ENCODE measurements at regions not wholly inside any gene's neighbourhood (a gene's known extent, or its start where the extent isn't known, plus 50 kb on each side); places are given as distances from the start of the nearest gene placed in this dataset.

GRCh38 chr14:76307786-76308780, 67.9 kb upstream of the ESRRB start:
- DNase-seq, result no peak

DNA sequence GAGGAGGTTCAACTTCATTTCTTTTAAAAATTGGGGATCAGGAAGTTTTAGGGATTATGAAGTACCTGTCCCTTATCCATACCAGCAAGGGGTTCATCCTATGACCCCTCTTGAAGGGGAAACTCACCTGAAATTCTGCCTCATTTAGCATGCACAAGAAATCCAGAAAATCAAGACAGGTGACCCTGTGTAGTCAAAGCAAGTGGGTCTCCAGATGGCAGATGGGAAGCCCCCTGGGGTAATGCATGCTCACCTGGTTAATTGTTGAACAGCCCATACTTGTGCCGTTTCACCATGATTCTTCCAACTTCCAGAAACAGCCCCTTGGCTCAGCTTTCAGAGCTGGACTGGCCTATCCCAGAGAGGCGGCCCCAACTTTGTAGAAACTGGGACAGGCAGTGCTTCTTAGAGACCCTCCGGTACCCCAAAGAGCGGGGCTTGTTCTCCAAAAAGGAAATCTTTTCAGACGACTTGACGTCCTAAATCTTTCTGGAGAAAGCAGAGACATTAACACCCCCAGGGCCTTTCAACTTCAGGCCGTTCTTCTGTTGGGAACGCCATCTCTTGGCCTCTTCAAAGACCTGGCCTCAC, 66.3 kb upstream of the ESRRB start:
- DNase-seq, result no peak

DNA sequence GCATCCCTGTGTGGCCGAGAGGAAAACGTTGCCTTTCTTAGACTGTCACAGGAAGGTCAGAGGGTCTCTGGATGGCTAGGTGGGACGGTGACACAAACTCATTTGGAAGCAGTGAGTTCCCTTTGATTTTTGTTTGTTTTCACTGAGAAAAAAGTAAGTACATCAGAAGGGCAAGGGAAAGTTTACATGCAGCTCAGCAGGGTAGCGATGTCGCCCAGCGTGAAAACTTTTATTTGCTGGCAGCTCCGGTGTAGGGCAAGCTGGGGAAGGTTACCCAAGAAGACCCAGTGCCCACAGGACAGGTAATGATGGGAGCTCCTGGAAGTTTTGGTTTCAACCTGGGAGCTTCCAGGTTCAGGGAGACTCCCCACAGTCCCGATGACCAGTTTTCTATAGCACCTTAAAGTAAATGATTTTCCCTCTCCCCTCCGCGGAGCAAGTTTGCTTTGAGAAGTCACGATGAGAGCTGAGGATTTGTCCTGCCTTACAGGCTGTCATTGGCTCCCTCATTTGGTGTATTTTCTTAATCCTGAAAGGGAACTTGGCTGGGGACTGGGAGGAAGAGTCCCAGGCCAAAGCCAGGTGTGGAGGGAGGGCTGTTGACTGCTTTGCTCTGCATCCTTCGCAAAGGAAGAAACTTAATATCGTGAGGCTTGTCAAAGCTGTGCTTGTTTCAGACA, 64.7 kb upstream of the ESRRB start:
- DNase-seq, result no peak

DNA sequence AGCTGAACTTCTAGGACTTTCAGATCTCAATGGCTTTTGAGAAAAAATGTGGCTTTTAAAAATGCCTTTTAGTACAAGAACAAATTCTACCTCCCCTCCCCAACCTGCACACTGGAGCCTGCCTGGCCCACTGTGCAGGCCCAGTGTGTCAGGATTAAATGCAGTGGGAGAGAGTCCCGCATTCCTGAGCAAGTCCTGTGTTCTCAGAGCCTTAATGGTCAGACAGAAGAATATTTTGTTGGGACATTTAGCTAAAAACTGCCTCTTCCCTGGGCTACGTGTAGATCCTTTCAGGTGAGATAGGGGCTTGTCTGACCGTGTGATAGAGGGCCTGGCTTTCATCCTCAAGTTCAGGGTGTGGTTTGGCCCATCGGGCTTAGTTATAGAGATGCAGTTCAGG, 63.1 kb upstream of the ESRRB start:
- no peak for DNase-seq

GRCh38 chr14:76313303-76313702, 62.6 kb upstream of the ESRRB start:
- DNase-seq, result no peak

GRCh38 chr14:76313852-76314251, 62.1 kb upstream of the ESRRB start:
- no peak for DNase-seq

DNA sequence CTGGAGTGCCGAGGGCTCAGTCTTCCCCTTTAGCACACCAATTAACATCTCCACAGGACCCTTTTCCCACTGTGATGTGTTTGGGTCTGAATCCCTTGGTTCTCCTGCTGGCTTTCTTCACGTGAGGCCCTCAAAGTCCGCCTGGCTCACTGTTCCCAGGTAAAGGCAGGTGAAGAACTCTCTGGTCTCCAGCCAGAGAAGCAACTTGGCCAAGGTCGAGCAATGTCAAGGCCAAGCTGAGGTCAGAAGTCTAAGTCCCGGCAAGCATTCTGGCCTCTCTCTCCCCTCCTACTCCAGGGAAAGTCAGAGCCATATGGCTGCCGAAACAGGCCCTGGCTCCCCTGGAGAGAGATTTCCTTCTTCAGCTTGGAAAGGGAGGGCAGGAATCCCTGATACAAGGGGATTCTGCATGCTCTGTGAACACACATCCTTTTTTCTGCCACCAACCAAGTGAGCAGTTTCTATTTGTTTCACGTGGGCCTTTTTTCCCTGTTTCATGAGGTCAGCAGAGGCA, 61.4 kb upstream of the ESRRB start:
- DNase-seq, result no peak

GRCh38 chr14:76320486-76320885, 55.5 kb upstream of the ESRRB start:
- DNase-seq, result peak; percentile 23

- no peak for DNase-seq
These were observed 55.0 kb upstream of the ESRRB start for GRCh38 chr14:76320975-76321374.

DNA sequence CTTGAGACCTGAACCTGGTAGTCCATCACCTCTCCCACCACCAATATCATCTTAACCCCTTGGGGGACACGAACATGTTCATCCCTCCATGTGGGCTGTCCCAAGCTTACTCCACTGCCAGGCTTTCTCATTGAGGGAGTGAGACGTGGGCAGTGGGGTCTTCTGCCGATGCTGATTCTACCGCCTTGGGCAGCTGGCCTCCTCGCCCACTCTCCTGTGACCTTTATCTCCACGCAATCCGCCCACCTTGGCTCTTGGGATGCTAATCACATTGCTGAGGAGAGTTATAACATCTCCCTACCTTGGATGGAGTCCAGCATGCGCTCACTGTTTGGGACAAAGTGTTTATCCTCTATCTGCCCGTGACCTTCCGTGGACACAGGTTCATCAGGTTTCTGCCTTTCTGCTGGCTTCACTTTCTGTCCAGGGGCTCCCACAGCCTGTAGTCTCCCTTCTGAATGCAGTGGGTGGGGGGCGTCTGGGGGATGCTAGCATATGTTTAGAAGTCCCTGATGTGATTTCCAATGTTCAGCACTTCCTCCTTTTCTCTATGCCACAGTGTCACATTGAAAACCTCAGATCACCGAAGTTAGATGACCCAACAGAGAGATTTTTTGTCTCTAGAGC, 53.2 kb upstream of the ESRRB start:
- DNase-seq, result no peak

GRCh38 chr14:76323331-76324050, 52.4 kb upstream of the ESRRB start:
- DNase-seq, result no peak

GRCh38 chr14:76324133-76324532, 51.8 kb upstream of the ESRRB start:
- DNase-seq, result no peak

Measured in hematopoietic multipotent progenitor cell treated with erythropoietin and hydrocortisone succinate and interleukin-3 and kit ligand, for 6 days (in vitro differentiated cells).